Heart left ventricle (tissue), 16 donors: ENCODE measurements at regions not wholly inside any gene's neighbourhood (a gene's known extent, or its start where the extent isn't known, plus 50 kb on each side); places are given as distances from the start of the nearest gene placed in this dataset.

ENCODE experiments used
- ATAC-seq, 4 donors: fragments of 200-7000 bp; cut with Tn5 transposase; one replicate each; pipeline ENCODE4 v1.9.1; 2020 to 2022; ENCODE audit warnings: moderate library complexity in 4 of 4, mild to moderate bottlenecking in 3 of 4, moderate number of reproducible peaks in 1 of 4
- DNase-seq, 5 donors: peaks; one replicate each; pipeline ENCODE4 v3.0.0-alpha.2; 2020
- H3K27ac ChIP-seq, 12 donors: fragments of 200-600 bp; sonication (generic) in 4 of 12; one replicate each; pipeline versions ENCODE4 v1.5.0 to v1.8.0; 2016 to 2022; ENCODE audit warnings: mild to moderate bottlenecking in 2 of 12
- H3K27me3 ChIP-seq, 9 donors: fragments of 200-600 bp; sonication (generic) in 2 of 9; one replicate each; pipeline versions ENCODE4 v1.5.1 to v1.8.0; 2016 to 2022; ENCODE audit warnings: mild to moderate bottlenecking in 3 of 9
- H3K36me3 ChIP-seq, 9 donors: fragments of 200-600 bp; sonication (generic) in 2 of 9; one replicate each; pipeline versions ENCODE4 v1.5.0 to v1.8.0; 2018 to 2022; ENCODE audit warnings: mild to moderate bottlenecking in 2 of 9
- H3K4me1 ChIP-seq, 12 donors: fragments of 200-600 bp; sonication (generic) in 4 of 12; one replicate each; pipeline versions ENCODE4 v1.5.0 to v1.8.0; 2016 to 2022; ENCODE audit warnings: mild to moderate bottlenecking in 3 of 12
- H3K4me3 ChIP-seq, 12 donors: fragments of 200-600 bp; sonication (generic) in 4 of 12; one replicate each; pipeline versions ENCODE4 v1.5.0 to v1.8.0; 2017 to 2022; ENCODE audit warnings: mild to moderate bottlenecking in 9 of 12, moderate library complexity in 4 of 12
- H3K9me3 ChIP-seq, 12 donors: fragments of 200-600 bp; sonication (generic) in 4 of 12; one replicate each; pipeline versions ENCODE4 v1.5.0 to v1.8.0; 2016 to 2022; ENCODE audit warnings: mild to moderate bottlenecking in 1 of 12
- CTCF ChIP-seq, 12 donors: fragments of 200-600 bp; sonication (generic) in 4 of 12; IDR thresholded peaks; one replicate each; pipeline versions ENCODE4 v1.5.0 to v1.8.0; 2018 to 2022; ENCODE audit warnings: antibody characterized with exemption in 12 of 12, mild to moderate bottlenecking in 5 of 12
- POLR2A ChIP-seq, 2 donors: fragments of 450-650 bp; IDR thresholded peaks; one replicate each; pipeline ENCODE4 v1.6.1; 2017; ENCODE audit warnings: antibody characterized with exemption in 2 of 2, mild to moderate bottlenecking in 2 of 2, moderate library complexity in 2 of 2
- WGBS, 4 donors: extraction: QIAGEN DNeasy Blood & Tissue Kit in 2 of 4; methylation state at CpG; one replicate each; pipeline versions ENCODE4 v1.1.5 to v1.1.7; 2013 to 2018; 5-methylcytosine and 5-hydroxymethylcytosine counted together
- intact Hi-C, 10 donors: fragments of 100-400 bp; cut with DNase I; formaldehyde crosslinking; loops; one replicate each; pipeline versions ENCODE4 v1.11.1 to v1.14.2; 2022
- donor health status: ischemic (EF 13 %, LVEDD 7.1; RV severe dilation, severe dysfunction).
- donor health status: healthy with polysubstance abuse.
- donor health status: DM: no; HTN: yes; CAD: no.
- donor health status: DM: no; HTN: no; CAD: no.
- donor health status: ischemic (EF 25% LVEDD 6.9; RV normal size, moderate dysfunction).
- donor health status: ischemic (EF 25% LVEDD 5.7; RV mildly dilated, moderate dysfunction).
- donor health status: healthy.
- donor health status: DM: yes; HTN: yes; CAD: no.
- donor health status: ischemic (EF 35%, LVEDD 5.7; RV mildly dilated, moderate dysfunction).
- donor health status: nonischemic (EF 11% LVEDD 7.7; RV severe dilation, severe dysfunction).
- donor health status: DM: yes; HTN: yes; CAD: no.
- donor health status: PGD.
- donor health status: ischemic (EF 29% LVEDD 5.4; RV normal size, mild dysfunction).
- donor health status: nonischemic (EF 23%, LVEDD 6.1; RV moderate dilation, normal function).

- TF ChIP-seq POLR2A (IDR thresholded peaks at IDR 0.05), result no peak
- no peaks in the 10 kb centered on the region for H3K27me3 ChIP-seq
- ATAC-seq (no peak), DNase-seq (no peak)
- no peaks in the 10 kb centered on the region for H3K9me3 ChIP-seq
- no peaks in the 10 kb centered on the region for H3K4me1 ChIP-seq
- 72 to 74% (median 73%) methylated on average over 7 of the region's 7 CpGs for WGBS, 4 donors
- intact Hi-C loops, result no loop called here
- H3K4me3 ChIP-seq, result no peak overlapping the region
- no peak overlapping the region for H3K27ac ChIP-seq
- no peaks in the 10 kb centered on the region for H3K36me3 ChIP-seq
Observed at GRCh38 chr4:31416498-31416897, 696.3 kb downstream of the PCDH7 start.

GRCh38 chr4:31417040-31417439, 696.9 kb downstream of the PCDH7 start:
- intact Hi-C loops, result no loop called here

GRCh38 chr4:31422006-31422405, 701.8 kb downstream of the PCDH7 start:
- H3K27me3 ChIP-seq, result no peaks in the 10 kb centered on the region
- H3K4me1 ChIP-seq, result no peaks in the 10 kb centered on the region
- H3K9me3 ChIP-seq, result no peaks in the 10 kb centered on the region
- no peak overlapping the region for H3K27ac ChIP-seq
- TF ChIP-seq CTCF (IDR thresholded peaks at IDR 0.05), result no peak
- TF ChIP-seq POLR2A (IDR thresholded peaks at IDR 0.05), result no peak
- H3K36me3 ChIP-seq, result no peaks in the 10 kb centered on the region
- ATAC-seq (no peak), DNase-seq (no peak)
- intact Hi-C loops, result no loop called here
- H3K4me3 ChIP-seq, result no peak overlapping the region
- WGBS, 4 donors, result 82 to 91% (median 88%) methylated on average over 2 of the region's 2 CpGs

More at GRCh38 chr4:31417040-31417439, 696.9 kb downstream of the PCDH7 start:
- Histone ChIP-seq H3K9me3 (no peaks in the 10 kb centered on the region), H3K36me3 (no peaks in the 10 kb centered on the region), H3K27ac (no peak overlapping the region), H3K4me1 (no peaks in the 10 kb centered on the region), H3K4me3 (no peak overlapping the region), H3K27me3 (no peaks in the 10 kb centered on the region)
- ATAC-seq (no peak), DNase-seq (no peak)
- no peak for TF ChIP-seq POLR2A (IDR thresholded peaks at IDR 0.05)
- no peak for TF ChIP-seq CTCF (IDR thresholded peaks at IDR 0.05)
- 78 to 90% (median 81%) methylated on average over 3 of the region's 3 CpGs for WGBS, 4 donors

- intact Hi-C loops, result no loop called here
- WGBS, 4 donors, result 76 to 84% (median 78%) methylated on average over 3 of the region's 3 CpGs
- Histone ChIP-seq H3K9me3 (no peaks in the 10 kb centered on the region), H3K27me3 (no peaks in the 10 kb centered on the region), H3K4me3 (no peak overlapping the region), H3K36me3 (no peaks in the 10 kb centered on the region), H3K27ac (no peak overlapping the region), H3K4me1 (no peaks in the 10 kb centered on the region)
- ATAC-seq (no peak), DNase-seq (no peak)
- TF ChIP-seq CTCF (IDR thresholded peaks at IDR 0.05), result no peak
- TF ChIP-seq POLR2A (IDR thresholded peaks at IDR 0.05), result no peak
Observed at GRCh38 chr4:31427691-31428090, 707.5 kb downstream of the PCDH7 start.

GRCh38 chr4:31442236-31442635, 722.1 kb downstream of the PCDH7 start:
- WGBS, 4 donors, result 80 to 88% (median 83%) methylated on average over 11 of the region's 11 CpGs

More at GRCh38 chr4:31442236-31442635, 722.1 kb downstream of the PCDH7 start:
- no peak for TF ChIP-seq CTCF (IDR thresholded peaks at IDR 0.05)
- no peak for TF ChIP-seq POLR2A (IDR thresholded peaks at IDR 0.05)
- H3K27me3 ChIP-seq, result no peaks in the 10 kb centered on the region
- ATAC-seq (no peak), DNase-seq (no peak)
- no peaks in the 10 kb centered on the region for H3K9me3 ChIP-seq
- no peak overlapping the region for H3K27ac ChIP-seq
- intact Hi-C loops, result no loop called here
- no peaks in the 10 kb centered on the region for H3K4me1 ChIP-seq
- H3K4me3 ChIP-seq, result no peak overlapping the region
- H3K36me3 ChIP-seq, result no peaks in the 10 kb centered on the region
